ENCODE measurements at regions not wholly inside any gene's neighbourhood (a gene's known extent, or its start where the extent isn't known, plus 50 kb on each side); places are given as distances from the start of the nearest gene placed in this dataset.

GRCh38 chr15:70479785-70480184, 283.6 kb downstream of the UACA start:
- Histone ChIP-seq H3K4me1 (ENCODE audit: control insufficient read depth, low read length) (peaks cover 28% of the 10 kb centered on the region), H3K27me3 (ENCODE audit: control insufficient read depth, low read length) (peaks cover 40% of the 10 kb centered on the region), H3K79me2 (ENCODE audit: control insufficient read depth, low read length) (no peaks in the 10 kb centered on the region), H3K4me2 (ENCODE audit: low read length) (no peak overlapping the region), H3K4me3 (ENCODE audit: low read length) (no peak overlapping the region), H3K36me3 (ENCODE audit: control insufficient read depth, low read length) (no peaks in the 10 kb centered on the region), H4K20me1 (ENCODE audit: control insufficient read depth, insufficient read depth, low read depth, low read length) (no peaks in the 10 kb centered on the region), H3F3A (ENCODE audit: control insufficient read depth, insufficient read depth) (no peaks in the 10 kb centered on the region), H3K9me3 (ENCODE audit: control insufficient read depth, insufficient read depth, low read length) (no peaks in the 10 kb centered on the region), H3K27ac (ENCODE audit: low read depth, low read length) (no peak overlapping the region), H3K9me2 (replicated peaks; ENCODE audit: control insufficient read depth, low read length) (no peaks in the 10 kb centered on the region)
- TF ChIP-seq CTCF (IDR thresholded peaks at IDR 0.05; ENCODE audit: low read depth, low read length, poor library complexity, severe bottlenecking) (no peak), EZH2phosphoT487 (IDR thresholded peaks at IDR 0.05; ENCODE audit: borderline replicate concordance, low read length) (no peak)

DNA sequence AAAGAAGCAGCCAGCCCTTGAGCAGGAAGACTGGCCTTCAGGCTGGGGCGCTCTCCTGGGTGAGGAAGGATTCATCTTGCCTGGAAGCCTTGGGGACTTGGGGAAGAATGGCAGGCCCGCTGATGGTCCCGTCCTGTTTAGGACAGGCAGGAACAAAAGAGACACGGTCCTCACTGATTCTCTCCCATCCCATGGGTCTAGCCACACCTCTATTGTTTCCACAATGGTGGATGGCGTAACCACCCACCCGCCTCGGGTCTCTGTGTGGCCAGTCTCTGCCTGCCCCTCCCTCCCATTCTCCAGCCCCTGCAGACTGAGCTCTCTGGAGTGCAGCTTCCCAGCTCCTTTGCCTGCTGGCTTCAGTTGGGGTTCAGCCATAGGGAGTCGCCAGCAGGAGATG, 284.3 kb downstream of the UACA start:
- H3F3A ChIP-seq (ENCODE audit: control insufficient read depth, insufficient read depth): no peaks in the 10 kb centered on the region
- peaks cover 28% of the 10 kb centered on the region for H3K4me1 ChIP-seq (ENCODE audit: control insufficient read depth, low read length)
- no peaks in the 10 kb centered on the region for H3K79me2 ChIP-seq (ENCODE audit: control insufficient read depth, low read length)
- no peaks in the 10 kb centered on the region for H4K20me1 ChIP-seq (ENCODE audit: control insufficient read depth, insufficient read depth, low read depth, low read length)
- no peaks in the 10 kb centered on the region for H3K36me3 ChIP-seq (ENCODE audit: control insufficient read depth, low read length)
- no peaks in the 10 kb centered on the region for H3K9me3 ChIP-seq (ENCODE audit: control insufficient read depth, insufficient read depth, low read length)
- H3K27ac ChIP-seq (ENCODE audit: low read depth, low read length): no peak overlapping the region
- TF ChIP-seq CTCF (IDR thresholded peaks at IDR 0.05; ENCODE audit: low read depth, low read length, poor library complexity, severe bottlenecking) (no peak), EZH2phosphoT487 (IDR thresholded peaks at IDR 0.05; ENCODE audit: borderline replicate concordance, low read length) (no peak)
- no peak overlapping the region for H3K4me3 ChIP-seq (ENCODE audit: low read length)
- H3K9me2 ChIP-seq (replicated peaks; ENCODE audit: control insufficient read depth, low read length): no peaks in the 10 kb centered on the region
- peaks cover 43% of the 10 kb centered on the region for H3K27me3 ChIP-seq (ENCODE audit: control insufficient read depth, low read length)
- H3K4me2 ChIP-seq (ENCODE audit: low read length): no peak overlapping the region; the same call in 1 of the 2 replicates

DNA sequence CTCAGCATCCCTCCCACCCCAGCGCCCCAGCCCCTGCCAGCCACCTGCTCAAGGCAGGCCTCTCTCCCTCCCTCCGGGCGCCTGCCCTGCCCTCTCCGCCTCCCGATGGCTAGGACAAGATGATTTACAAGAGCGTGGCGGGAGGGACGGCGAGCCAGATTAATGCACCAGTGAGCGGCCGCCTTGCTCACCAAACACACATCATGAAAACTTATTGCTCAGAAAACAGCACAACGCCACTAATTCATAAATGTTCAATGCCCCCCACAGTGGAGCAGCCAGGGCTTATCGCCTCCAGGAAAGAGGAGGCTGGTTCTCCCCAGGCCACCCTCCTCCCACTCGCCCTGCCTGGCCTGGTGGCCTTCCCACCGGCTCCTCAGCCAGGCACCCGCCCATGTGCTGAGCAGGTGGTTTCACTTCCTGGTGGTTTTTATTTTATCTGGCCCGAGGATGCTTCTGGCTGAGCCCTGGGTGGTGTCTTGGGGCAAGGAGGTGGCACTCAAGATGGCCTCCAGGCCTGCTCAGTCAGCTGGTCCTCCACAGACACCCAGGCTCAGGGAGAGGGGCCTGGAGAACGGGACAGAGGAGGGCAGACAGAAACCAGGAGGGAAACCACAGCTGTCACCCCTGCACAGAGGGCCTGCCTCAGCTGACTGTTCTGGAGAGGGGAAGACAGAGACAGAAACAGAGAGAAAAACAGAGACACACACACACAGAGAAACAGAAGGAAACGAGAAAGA, 284.9 kb downstream of the UACA start:
- no peak overlapping the region for H3K4me3 ChIP-seq (ENCODE audit: low read length)
- peak overlapping the region; percentile 28 for H3K4me2 ChIP-seq (ENCODE audit: low read length)
- H3K27ac ChIP-seq (ENCODE audit: low read depth, low read length): no peak overlapping the region
- H3K36me3 ChIP-seq (ENCODE audit: control insufficient read depth, low read length): no peaks in the 10 kb centered on the region
- no peaks in the 10 kb centered on the region for H3F3A ChIP-seq (ENCODE audit: control insufficient read depth, insufficient read depth)
- H3K4me1 ChIP-seq (ENCODE audit: control insufficient read depth, low read length): peaks cover 28% of the 10 kb centered on the region
- H3K79me2 ChIP-seq (ENCODE audit: control insufficient read depth, low read length): no peaks in the 10 kb centered on the region
- no peaks in the 10 kb centered on the region for H3K9me3 ChIP-seq (ENCODE audit: control insufficient read depth, insufficient read depth, low read length)
- peaks cover 37% of the 10 kb centered on the region for H3K27me3 ChIP-seq (ENCODE audit: control insufficient read depth, low read length)
- TF ChIP-seq EZH2phosphoT487 (IDR thresholded peaks at IDR 0.05; ENCODE audit: borderline replicate concordance, low read length): no peak
- TF ChIP-seq CTCF (IDR thresholded peaks at IDR 0.05; ENCODE audit: low read depth, low read length, poor library complexity, severe bottlenecking): no peak
- H3K9me2 ChIP-seq (replicated peaks; ENCODE audit: control insufficient read depth, low read length): no peaks in the 10 kb centered on the region
- H4K20me1 ChIP-seq (ENCODE audit: control insufficient read depth, insufficient read depth, low read depth, low read length): no peaks in the 10 kb centered on the region
